ENCODE measurements at regions not wholly inside any gene's neighbourhood (a gene's known extent, or its start where the extent isn't known, plus 50 kb on each side); places are given as distances from the start of the nearest gene placed in this dataset.

GRCh38 chr7:25858200-25858524 is 293.8 kb upstream of the NFE2L3 start:
- H3K4me1 Mint-ChIP-seq (ENCODE audit: low read depth, unreplicated experiment), result peaks cover 49% of the 10 kb centered on the region
- no peaks in the 10 kb centered on the region for H3K36me3 Mint-ChIP-seq (ENCODE audit: unreplicated experiment)
- H3K4me3 Mint-ChIP-seq (ENCODE audit: unreplicated experiment), result no peak overlapping the region
- no peak overlapping the region for H3K27ac Mint-ChIP-seq (ENCODE audit: unreplicated experiment)
- peaks cover 13% of the 10 kb centered on the region for H3K27me3 Mint-ChIP-seq (ENCODE audit: unreplicated experiment)
- DNase-seq, result no peak
- H3K9me3 Mint-ChIP-seq (ENCODE audit: unreplicated experiment), result peaks cover 18% of the 10 kb centered on the region
- no peak for TF ChIP-seq CTCF (IDR thresholded peaks at IDR 0.05; ENCODE audit: partially characterized antibody, unreplicated experiment)

- peaks cover 13% of the 10 kb centered on the region for H3K27me3 Mint-ChIP-seq (ENCODE audit: unreplicated experiment)
- peaks cover 18% of the 10 kb centered on the region for H3K9me3 Mint-ChIP-seq (ENCODE audit: unreplicated experiment)
- H3K4me1 Mint-ChIP-seq (ENCODE audit: low read depth, unreplicated experiment), result peaks cover 49% of the 10 kb centered on the region
- peak; percentile 66 for DNase-seq
- no peak overlapping the region for H3K27ac Mint-ChIP-seq (ENCODE audit: unreplicated experiment)
- no peaks in the 10 kb centered on the region for H3K36me3 Mint-ChIP-seq (ENCODE audit: unreplicated experiment)
- peak overlapping the region; percentile 83 for H3K4me3 Mint-ChIP-seq (ENCODE audit: unreplicated experiment)
- TF ChIP-seq CTCF (IDR thresholded peaks at IDR 0.05; ENCODE audit: partially characterized antibody, unreplicated experiment), result no peak
Observed at GRCh38 chr7:25858525-25859411, 293.2 kb upstream of the NFE2L3 start.

- peaks cover 13% of the 10 kb centered on the region for H3K27me3 Mint-ChIP-seq (ENCODE audit: unreplicated experiment)
- H3K9me3 Mint-ChIP-seq (ENCODE audit: unreplicated experiment), result peaks cover 16% of the 10 kb centered on the region
- H3K4me3 Mint-ChIP-seq (ENCODE audit: unreplicated experiment), result peak overlapping the region; percentile 83
- TF ChIP-seq CTCF (IDR thresholded peaks at IDR 0.05; ENCODE audit: partially characterized antibody, unreplicated experiment), result no peak
- no peak for DNase-seq
- peaks cover 47% of the 10 kb centered on the region for H3K4me1 Mint-ChIP-seq (ENCODE audit: low read depth, unreplicated experiment)
- H3K36me3 Mint-ChIP-seq (ENCODE audit: unreplicated experiment), result no peaks in the 10 kb centered on the region
- no peak overlapping the region for H3K27ac Mint-ChIP-seq (ENCODE audit: unreplicated experiment)
Observed at GRCh38 chr7:25859412-25860274, 292.4 kb upstream of the NFE2L3 start.

GRCh38 chr7:25860275-25861163 is 291.5 kb upstream of the NFE2L3 start:
- H3K27ac Mint-ChIP-seq (ENCODE audit: unreplicated experiment), result peak overlapping the region; percentile 14

More at GRCh38 chr7:25860275-25861163, 291.5 kb upstream of the NFE2L3 start:
- Mint-ChIP-seq H3K4me3 (ENCODE audit: unreplicated experiment) (peak overlapping the region; percentile 83), H3K4me1 (ENCODE audit: low read depth, unreplicated experiment) (peaks cover 50% of the 10 kb centered on the region), H3K36me3 (ENCODE audit: unreplicated experiment) (no peaks in the 10 kb centered on the region), H3K27me3 (ENCODE audit: unreplicated experiment) (peaks cover 10% of the 10 kb centered on the region), H3K9me3 (ENCODE audit: unreplicated experiment) (peaks cover 13% of the 10 kb centered on the region)
- TF ChIP-seq CTCF (IDR thresholded peaks at IDR 0.05; ENCODE audit: partially characterized antibody, unreplicated experiment), result no peak
- DNase-seq, result peak; percentile 45

Data from glutamatergic neuron (in vitro differentiated cells).